ENCODE measurements at regions not wholly inside any gene's neighbourhood (a gene's known extent, or its start where the extent isn't known, plus 50 kb on each side); places are given as distances from the start of the nearest gene placed in this dataset.
"Not testable (repeated sequence)": the region's sequence is repeated elsewhere in the genome, so short reads cannot be mapped to it uniquely, and the experiment has no call there.

GRCh38 chr9:31839273-31839672 is 545.2 kb upstream of the ACO1 start:
- DNase-seq: no peak

DNA sequence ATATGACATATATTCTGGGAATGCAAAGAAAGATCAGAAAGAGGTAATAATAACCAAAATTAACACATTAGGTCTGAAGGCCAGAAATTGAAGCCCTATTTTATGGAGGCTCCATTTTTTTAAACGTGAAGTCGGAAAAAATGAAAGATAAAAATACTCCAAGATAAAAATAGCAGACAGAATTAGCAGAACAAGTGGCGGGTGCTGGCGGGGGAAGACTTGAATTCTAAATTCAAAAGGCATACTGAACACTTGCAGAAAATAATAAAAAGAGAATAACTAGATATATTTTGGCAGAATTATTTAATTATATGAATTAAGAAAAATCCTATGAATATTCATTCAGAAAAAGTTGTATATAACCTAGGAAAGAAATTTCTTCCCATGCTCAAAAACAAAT is 543.7 kb upstream of the ACO1 start:
- no peak for DNase-seq

GRCh38 chr9:31847963-31848362 is 536.5 kb upstream of the ACO1 start:
- DNase-seq: no peak

- no peak for DNase-seq
Measured at GRCh38 chr9:31848505-31849285, 535.7 kb upstream of the ACO1 start.

GRCh38 chr9:31854187-31854586 is 530.3 kb upstream of the ACO1 start:
- DNase-seq: no peak

DNA sequence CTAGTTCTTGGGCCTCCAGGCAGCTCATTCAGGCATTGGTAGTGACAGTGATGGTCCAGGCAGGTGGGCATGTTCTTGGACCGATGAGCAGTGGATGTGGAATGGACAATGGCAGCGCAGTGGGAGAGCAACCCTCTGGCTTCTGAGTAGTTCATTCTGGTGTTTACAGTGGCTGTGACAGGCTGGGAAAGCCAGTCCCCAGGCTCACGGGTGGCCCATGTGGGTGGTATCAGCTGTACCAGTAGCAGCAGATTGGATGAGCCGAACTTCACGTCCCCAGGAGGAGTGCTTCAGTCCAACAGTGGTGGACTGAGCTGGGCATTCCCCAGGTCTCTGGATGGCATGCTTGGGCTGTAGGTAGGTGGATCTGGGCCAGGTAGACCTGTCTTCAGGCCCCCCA is 515.6 kb upstream of the ACO1 start:
- DNase-seq: no peak

DNA sequence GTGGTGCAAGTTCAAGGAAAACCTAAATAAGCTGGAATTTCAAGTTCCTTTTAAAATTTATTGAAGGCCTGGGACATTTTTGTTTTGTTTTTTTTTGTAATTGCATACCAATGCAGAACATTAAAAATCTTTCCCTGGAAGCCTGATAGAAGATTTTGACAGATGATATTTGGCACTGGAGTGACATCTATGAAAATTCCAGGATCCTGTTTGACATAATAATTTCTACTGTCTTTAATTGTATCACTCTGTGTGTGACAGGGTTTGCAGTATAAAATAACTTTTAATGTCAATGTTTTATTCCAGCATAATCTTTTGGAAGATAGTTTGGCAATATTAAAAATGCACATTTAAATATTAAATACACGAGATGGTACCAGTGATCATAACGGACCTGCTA is 514.2 kb upstream of the ACO1 start:
- no peak for DNase-seq

- no peak for DNase-seq
Measured at GRCh38 chr9:31873722-31874121, 510.7 kb upstream of the ACO1 start.

- no peak for DNase-seq
Measured at GRCh38 chr9:31894008-31894407, 490.4 kb upstream of the ACO1 start.

GRCh38 chr9:31908158-31908890 is 476.1 kb upstream of the ACO1 start:
- DNase-seq: no peak

GRCh38 chr9:31908891-31909480 is 475.5 kb upstream of the ACO1 start:
- no peak for DNase-seq

GRCh38 chr9:31912636-31913035 is 471.8 kb upstream of the ACO1 start:
- DNase-seq: no peak

GRCh38 chr9:31916591-31917241 is 467.7 kb upstream of the ACO1 start:
- no peak for DNase-seq

DNA sequence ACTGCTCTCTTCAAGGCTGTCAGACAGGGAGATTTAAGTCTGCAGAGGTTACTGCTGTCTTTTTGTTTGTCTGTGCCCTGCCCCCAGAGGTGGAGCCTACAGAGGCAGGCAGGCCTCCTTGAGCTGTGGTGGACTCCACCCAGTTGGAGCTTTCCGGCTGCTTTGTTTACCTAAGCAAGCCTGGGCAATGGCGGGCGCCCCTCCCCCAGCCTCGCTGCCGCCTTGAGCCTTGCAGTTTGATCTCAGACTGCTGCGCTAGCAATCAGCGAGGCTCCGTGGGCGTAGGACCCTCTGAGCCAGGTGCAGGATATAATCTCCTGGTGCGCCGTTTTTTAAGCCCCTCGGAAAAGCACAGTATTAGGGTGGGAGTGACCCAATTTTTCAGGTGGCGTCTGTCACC is 446.7 kb upstream of the ACO1 start:
- DNase-seq: not testable (repeated sequence)

DNA sequence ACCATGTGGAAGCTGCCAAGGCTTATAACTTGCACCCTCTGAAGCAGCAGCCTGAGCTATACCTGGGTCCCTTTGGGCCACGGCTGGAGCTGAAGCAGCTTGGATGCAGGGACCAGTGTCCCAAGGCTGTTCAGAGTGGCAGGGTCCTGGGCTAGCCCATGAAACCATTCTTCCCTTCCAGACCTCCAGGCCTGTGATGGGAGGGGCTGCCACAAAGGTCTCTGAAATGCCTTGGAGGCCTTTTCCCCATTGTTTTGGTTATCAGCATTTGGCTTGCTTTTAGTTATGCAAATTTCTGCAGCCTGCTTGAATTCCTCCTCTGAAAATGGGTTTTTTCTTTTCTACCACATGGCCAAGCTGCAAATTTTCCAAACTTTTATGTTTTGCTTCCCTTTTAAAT is 433.7 kb upstream of the ACO1 start:
- DNase-seq: no peak

DNA sequence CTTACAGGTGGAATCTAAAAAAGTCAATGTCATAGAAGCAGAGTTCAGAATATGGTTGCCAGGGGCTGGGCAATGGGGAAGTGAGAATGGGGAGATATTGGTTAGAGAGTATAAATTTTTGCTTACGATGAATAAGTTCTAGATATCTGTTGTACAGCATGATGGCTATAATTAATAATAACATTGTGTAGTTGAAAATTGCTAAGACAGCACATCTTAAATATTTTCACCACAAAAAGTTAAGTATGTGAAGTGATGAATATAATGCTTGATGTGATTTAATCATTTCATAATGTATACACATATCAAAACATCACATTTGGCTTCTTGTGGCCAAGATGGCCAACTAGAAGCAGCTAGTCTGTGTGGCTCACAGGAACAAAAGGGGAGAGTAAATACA is 425.9 kb upstream of the ACO1 start:
- DNase-seq: no peak

DNA sequence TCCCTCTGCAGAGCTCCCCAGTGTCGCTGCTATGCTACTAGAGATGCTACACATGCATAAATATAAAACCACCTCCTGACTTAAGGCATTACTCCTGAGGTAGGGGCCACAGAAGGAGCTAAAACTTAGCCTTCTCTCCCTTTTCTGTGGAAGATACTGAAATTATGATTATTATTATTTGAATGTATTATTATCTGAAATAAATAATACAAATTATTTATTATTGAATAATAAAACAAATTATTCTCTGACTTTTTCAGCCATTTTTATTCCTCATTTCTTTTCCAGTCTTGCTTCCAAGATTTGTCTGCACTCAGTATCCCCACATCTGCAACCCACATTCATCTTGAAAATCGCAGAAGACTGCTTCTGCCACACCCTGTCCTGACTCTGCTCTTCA is 414.9 kb upstream of the ACO1 start:
- no peak for DNase-seq

- DNase-seq: no peak
Measured at GRCh38 chr9:31983895-31984294, 400.5 kb upstream of the ACO1 start.

DNA sequence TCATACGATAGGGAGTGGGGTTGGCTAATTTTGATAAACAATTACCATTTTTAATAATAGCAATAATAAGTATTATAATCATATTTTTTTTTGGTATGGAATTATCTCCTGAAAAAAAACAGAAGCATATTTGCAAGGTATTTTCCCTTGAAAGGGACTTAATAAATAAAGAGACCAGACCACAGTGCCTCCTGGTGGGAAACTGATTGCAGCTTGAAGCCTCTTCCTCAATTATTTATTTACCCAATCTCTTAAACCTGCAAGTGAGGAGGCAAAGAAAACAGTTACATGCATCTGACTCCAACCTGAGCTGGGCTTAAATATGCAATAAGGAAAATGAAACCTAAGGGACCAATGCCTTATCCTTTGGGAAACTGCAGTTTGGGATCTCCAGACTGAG is 388.1 kb upstream of the ACO1 start:
- DNase-seq: no peak

DNA sequence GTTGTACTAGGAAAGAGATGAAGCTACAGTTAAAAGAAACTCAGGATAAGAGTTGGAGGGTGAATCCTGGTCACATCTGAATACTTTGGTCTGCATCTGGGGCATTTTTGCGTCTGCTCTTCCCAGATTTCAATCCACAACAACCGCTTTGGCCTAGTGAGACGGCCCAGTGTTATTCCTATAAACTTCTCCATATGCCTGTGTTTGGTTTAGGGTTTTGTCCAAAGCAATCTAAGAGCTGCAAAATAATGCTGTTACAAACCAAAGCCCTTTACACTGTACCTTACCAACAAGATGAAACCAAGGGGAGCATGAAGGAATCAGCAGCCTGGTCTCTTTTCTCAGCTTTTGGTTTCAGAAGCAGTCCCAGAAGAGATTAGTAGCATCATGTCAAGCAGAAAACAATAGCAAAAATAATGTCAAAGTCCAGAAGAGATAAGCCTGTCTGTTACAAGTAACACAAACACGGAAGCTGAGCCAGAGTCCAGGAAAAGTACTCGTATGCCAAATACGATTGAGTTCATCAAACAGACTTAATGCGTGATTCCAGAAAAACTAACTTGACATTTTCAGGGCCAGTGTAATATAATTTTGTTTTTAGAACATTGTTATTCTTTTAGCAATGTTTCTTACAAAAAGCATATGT is 379.9 kb upstream of the ACO1 start:
- no peak for DNase-seq

GRCh38 chr9:32010322-32010721 is 374.1 kb upstream of the ACO1 start:
- DNase-seq: no peak

DNA sequence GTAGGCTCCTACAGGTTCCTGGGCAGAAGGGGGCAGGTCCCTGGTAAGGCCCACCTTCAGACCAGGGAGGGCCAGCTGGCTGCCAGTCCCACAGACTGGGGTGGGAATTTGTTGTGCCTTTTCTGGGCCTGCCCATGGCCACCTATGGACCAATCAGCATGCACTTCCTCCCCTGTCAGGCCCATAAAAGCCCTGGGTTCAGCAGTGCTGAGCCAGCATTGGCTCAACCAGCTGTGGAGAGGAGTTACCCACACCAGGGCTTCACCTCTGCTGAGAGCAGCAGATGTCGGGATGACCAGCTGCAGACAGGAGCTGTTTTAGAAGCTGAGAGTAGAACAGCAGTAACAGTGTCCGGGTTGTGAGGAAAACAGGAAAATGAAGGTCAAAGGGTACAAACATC is 373.4 kb upstream of the ACO1 start:
- no peak for DNase-seq

- DNase-seq: no peak
Measured at GRCh38 chr9:32015795-32016194, 368.6 kb upstream of the ACO1 start.
